ENCODE measurements at regions not wholly inside any gene's neighbourhood (a gene's known extent, or its start where the extent isn't known, plus 50 kb on each side); places are given as distances from the start of the nearest gene placed in this dataset.
"Not testable (repeated sequence)": the region's sequence is repeated elsewhere in the genome, so short reads cannot be mapped to it uniquely, and the experiment has no call there.

- Histone ChIP-seq H3K36me3 (ENCODE audit: insufficient read depth, low read length) (no peaks in the 10 kb centered on the region), H3K4me1 (ENCODE audit: insufficient read depth, low read length) (no peaks in the 10 kb centered on the region), H4K20me1 (ENCODE audit: insufficient read depth, low read length) (no peaks in the 10 kb centered on the region), H3K27ac (ENCODE audit: low read depth, low read length) (no peak overlapping the region), H3K27me3 (ENCODE audit: insufficient read depth, low read length) (no peaks in the 10 kb centered on the region), H3K79me2 (ENCODE audit: insufficient read depth, low read length) (no peaks in the 10 kb centered on the region), H3K9me3 (ENCODE audit: low read depth, low read length) (no peaks in the 10 kb centered on the region), H2AFZ (ENCODE audit: low read length) (no peak overlapping the region), H3K4me3 (ENCODE audit: insufficient read depth, low read length) (no peak overlapping the region), H3K4me2 (ENCODE audit: insufficient read depth, low read length) (no peak overlapping the region)
- TF ChIP-seq CTCF (IDR thresholded peaks at IDR 0.05; ENCODE audit: extremely low read depth, low read depth, low read length) = no peak
- DNase-seq (ENCODE audit: insufficient read length, low spot score, missing footprints) = no peak
These were observed 420.4 kb upstream of the RAB6C start for GRCh38 chr2:129559101-129559500.

GRCh38 chr2:129565551-129566109, 413.8 kb upstream of the RAB6C start:
- H3K9me3 ChIP-seq (ENCODE audit: low read depth, low read length) = peaks cover 2% of the 10 kb centered on the region
- H3K4me2 ChIP-seq (ENCODE audit: insufficient read depth, low read length) = no peak overlapping the region
- no peak overlapping the region for H2AFZ ChIP-seq (ENCODE audit: low read length)
- H3K4me3 ChIP-seq (ENCODE audit: insufficient read depth, low read length) = no peak overlapping the region
- no peaks in the 10 kb centered on the region for H4K20me1 ChIP-seq (ENCODE audit: insufficient read depth, low read length)
- H3K36me3 ChIP-seq (ENCODE audit: insufficient read depth, low read length) = no peaks in the 10 kb centered on the region
- H3K79me2 ChIP-seq (ENCODE audit: insufficient read depth, low read length) = no peaks in the 10 kb centered on the region
- H3K4me1 ChIP-seq (ENCODE audit: insufficient read depth, low read length) = no peaks in the 10 kb centered on the region
- H3K27me3 ChIP-seq (ENCODE audit: insufficient read depth, low read length) = no peaks in the 10 kb centered on the region
- TF ChIP-seq CTCF (IDR thresholded peaks at IDR 0.05; ENCODE audit: extremely low read depth, low read depth, low read length) = no peak
- no peak for DNase-seq (ENCODE audit: insufficient read length, low spot score, missing footprints)
- H3K27ac ChIP-seq (ENCODE audit: low read depth, low read length) = no peak overlapping the region

- not testable (repeated sequence) for H2AFZ ChIP-seq (ENCODE audit: low read length); H3K9me3 ChIP-seq (ENCODE audit: low read depth, low read length); H3K4me1 ChIP-seq (ENCODE audit: insufficient read depth, low read length); H3K27me3 ChIP-seq (ENCODE audit: insufficient read depth, low read length); H3K79me2 ChIP-seq (ENCODE audit: insufficient read depth, low read length); H3K4me3 ChIP-seq (ENCODE audit: insufficient read depth, low read length); H4K20me1 ChIP-seq (ENCODE audit: insufficient read depth, low read length); H3K36me3 ChIP-seq (ENCODE audit: insufficient read depth, low read length); DNase-seq (ENCODE audit: insufficient read length, low spot score, missing footprints); H3K27ac ChIP-seq (ENCODE audit: low read depth, low read length); H3K4me2 ChIP-seq (ENCODE audit: insufficient read depth, low read length)
These were observed 408.7 kb upstream of the RAB6C start for GRCh38 chr2:129570812-129571211.

- TF ChIP-seq CTCF (IDR thresholded peaks at IDR 0.05; ENCODE audit: extremely low read depth, low read depth, low read length) = no peak
- Histone ChIP-seq H3K4me3 (ENCODE audit: insufficient read depth, low read length) (no peak overlapping the region), H3K4me2 (ENCODE audit: insufficient read depth, low read length) (no peak overlapping the region), H3K9me3 (ENCODE audit: low read depth, low read length) (no peaks in the 10 kb centered on the region), H3K27me3 (ENCODE audit: insufficient read depth, low read length) (no peaks in the 10 kb centered on the region), H2AFZ (ENCODE audit: low read length) (no peak overlapping the region), H3K4me1 (ENCODE audit: insufficient read depth, low read length) (no peaks in the 10 kb centered on the region), H3K79me2 (ENCODE audit: insufficient read depth, low read length) (no peaks in the 10 kb centered on the region), H3K27ac (ENCODE audit: low read depth, low read length) (no peak overlapping the region), H4K20me1 (ENCODE audit: insufficient read depth, low read length) (no peaks in the 10 kb centered on the region), H3K36me3 (ENCODE audit: insufficient read depth, low read length) (no peaks in the 10 kb centered on the region)
- no peak for DNase-seq (ENCODE audit: insufficient read length, low spot score, missing footprints)
These were observed 404.0 kb upstream of the RAB6C start for GRCh38 chr2:129575431-129575830.
